CD4-positive, alpha-beta T cell treated with Interleukin-17A for 4 hours (primary cell): ENCODE measurements at regions not wholly inside any gene's neighbourhood (a gene's known extent, or its start where the extent isn't known, plus 50 kb on each side); places are given as distances from the start of the nearest gene placed in this dataset.

Experiments
- DNase-seq: peaks from one replicate; pipeline ENCODE4 v3.0.0-alpha.2; 2020; ENCODE audit warnings: mixed read lengths

- no peak for DNase-seq
Measured at GRCh38 chr13:106997696-106998095, 429.8 kb upstream of the ARGLU1 start.

- no peak for DNase-seq
Measured at GRCh38 chr13:106996867-106997618, 429.1 kb upstream of the ARGLU1 start.

DNA sequence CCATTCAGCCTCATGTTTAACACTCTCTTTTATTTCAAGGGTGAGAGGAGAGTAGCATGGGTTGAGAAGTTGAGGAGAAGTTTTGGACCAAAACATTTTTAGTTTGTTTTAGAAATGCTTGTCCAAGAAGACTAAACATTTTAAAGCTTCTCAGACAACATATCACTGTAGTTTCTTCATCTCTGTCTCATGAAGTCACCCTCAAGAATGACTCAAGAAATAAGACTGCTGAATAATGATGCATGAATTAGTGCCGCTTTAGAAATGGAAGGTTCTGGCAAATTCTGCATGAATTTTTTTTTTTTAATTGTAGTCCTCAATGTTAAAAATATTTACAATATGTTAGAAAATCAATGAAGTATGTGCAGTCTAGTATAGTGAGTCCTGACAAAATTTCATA, 422.7 kb upstream of the ARGLU1 start:
- DNase-seq = no peak

- DNase-seq = no peak
Measured at GRCh38 chr13:106989876-106990275, 421.9 kb upstream of the ARGLU1 start.

GRCh38 chr13:106987427-106987785, 419.5 kb upstream of the ARGLU1 start:
- no peak for DNase-seq

- no peak for DNase-seq
Measured at GRCh38 chr13:106986687-106987426, 418.9 kb upstream of the ARGLU1 start.

DNA sequence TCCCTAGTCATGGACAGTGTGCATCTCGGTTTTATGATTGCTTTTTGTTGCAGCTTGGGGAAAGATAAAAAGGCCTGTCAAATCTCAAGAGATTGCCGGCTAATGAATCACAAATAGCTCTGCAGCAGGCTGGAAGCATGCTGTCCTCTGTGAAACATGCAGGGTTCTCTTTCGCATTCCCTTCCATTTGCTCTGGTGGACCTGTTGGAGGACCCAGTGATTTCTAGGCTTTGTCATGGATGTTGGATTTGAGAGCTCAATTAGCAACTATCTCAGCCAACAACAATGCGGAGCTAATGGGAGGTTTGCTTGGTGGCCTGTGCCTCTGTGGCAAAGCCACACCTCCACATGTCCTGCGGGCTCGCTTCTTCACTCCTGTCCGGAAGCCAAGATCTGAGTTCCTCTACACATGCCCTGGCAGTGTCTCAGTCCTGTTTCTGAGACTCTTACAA, 418.1 kb upstream of the ARGLU1 start:
- no peak for DNase-seq

- no peak for DNase-seq
Measured at GRCh38 chr13:106985481-106985880, 417.5 kb upstream of the ARGLU1 start.

GRCh38 chr13:106981051-106981450, 413.1 kb upstream of the ARGLU1 start:
- DNase-seq = no peak

DNA sequence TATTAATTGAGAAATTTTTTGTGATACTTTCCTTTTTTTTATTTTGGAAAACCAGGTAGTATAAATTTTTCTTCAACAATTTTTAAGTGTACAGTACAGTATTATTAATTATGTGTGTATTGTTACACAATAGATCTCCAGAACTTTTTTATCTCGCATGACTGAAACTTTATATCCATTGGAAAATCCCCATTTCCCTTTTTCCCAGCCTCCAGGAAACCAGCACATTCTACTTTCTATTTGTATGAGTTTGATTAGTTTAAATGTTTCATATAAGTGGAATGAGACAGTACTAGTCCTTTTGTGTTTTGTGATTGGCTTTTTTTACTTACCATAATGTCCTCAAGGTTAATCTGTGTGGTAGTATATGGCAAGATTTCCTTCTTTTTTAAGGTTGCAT, 399.5 kb upstream of the ARGLU1 start:
- DNase-seq = no peak

DNA sequence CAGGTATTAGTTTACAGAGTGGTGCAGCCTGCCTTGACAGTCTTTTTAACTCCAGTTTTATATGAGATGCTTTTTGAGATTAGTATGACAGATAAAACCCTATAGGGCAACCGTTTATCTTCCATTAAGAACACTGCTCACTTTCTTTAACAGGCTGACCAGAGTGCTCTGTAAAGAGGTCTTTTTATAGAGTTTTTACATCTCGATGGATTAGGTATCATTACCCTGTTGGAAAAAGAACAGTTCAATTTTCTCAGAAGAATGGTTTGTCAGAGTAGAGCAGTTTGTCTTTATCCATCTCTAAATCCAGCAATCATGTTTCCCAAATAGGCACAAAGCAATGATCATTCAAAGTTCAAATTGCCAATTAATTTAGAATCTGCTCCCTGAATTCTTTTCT, 395.2 kb upstream of the ARGLU1 start:
- DNase-seq = no peak

GRCh38 chr13:106961651-106962050, 393.7 kb upstream of the ARGLU1 start:
- no peak for DNase-seq

DNA sequence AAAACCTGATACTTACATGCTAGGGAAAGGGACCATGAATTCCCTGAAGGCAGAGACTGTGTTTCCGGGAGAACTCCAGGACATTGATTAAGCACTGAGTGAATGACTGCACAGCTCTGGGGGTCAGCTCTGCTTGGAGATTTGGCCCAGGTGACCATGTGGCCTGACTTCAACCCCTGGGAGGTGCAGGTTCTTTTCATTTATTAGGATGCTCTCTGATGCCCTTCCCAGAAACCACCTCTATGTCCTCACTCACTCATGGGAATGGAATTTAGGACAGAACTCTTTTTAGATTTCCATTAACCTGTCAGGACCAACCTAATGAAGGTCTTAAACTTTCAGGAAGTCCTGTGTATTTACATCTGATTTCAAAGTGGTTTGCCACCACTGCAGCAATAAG, 393.3 kb upstream of the ARGLU1 start:
- no peak for DNase-seq

GRCh38 chr13:106958621-106959048, 390.7 kb upstream of the ARGLU1 start:
- no peak for DNase-seq

DNA sequence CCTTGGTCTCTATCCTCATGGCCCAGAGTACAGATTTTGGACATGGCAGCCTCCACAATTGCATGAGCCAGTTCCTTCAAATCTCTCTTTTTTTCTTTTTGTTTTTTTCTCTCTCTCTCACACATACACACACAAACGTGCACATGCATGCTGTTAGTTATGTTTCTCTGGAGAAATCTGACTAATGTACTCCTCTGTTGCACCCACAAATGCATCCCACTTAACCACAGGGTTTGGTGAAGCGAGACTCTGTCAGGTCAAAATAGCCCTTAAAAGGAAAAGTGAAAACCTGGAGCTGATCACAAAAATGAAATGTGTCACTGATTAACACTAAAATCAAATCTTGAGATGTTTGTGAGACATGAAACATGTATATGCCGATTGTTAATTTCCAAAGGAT, 374.6 kb upstream of the ARGLU1 start:
- no peak for DNase-seq

GRCh38 chr13:106941779-106942178, 373.8 kb upstream of the ARGLU1 start:
- DNase-seq = no peak

GRCh38 chr13:106927421-106927820, 359.5 kb upstream of the ARGLU1 start:
- no peak for DNase-seq

DNA sequence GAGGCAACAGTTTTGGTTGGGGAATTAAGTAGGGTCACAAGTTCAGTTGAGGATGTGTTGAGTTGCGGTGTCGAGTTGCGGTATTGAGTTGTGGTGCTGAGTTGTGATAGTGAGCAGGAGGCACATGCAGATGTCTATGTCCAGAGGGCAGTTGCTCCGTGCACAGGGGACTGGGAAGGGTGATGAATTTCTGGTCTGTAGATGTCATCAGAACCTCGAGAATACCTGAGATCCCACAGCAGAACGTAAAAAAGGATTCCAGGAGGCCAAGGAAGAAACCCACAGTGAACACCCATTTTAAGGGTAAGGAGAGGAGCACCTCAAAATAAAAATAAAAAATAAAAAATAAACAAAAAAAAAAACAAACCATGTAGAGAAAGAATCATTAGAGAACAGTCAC, 354.4 kb upstream of the ARGLU1 start:
- no peak for DNase-seq

- DNase-seq = no peak
Measured at GRCh38 chr13:106919638-106920037, 351.7 kb upstream of the ARGLU1 start.

DNA sequence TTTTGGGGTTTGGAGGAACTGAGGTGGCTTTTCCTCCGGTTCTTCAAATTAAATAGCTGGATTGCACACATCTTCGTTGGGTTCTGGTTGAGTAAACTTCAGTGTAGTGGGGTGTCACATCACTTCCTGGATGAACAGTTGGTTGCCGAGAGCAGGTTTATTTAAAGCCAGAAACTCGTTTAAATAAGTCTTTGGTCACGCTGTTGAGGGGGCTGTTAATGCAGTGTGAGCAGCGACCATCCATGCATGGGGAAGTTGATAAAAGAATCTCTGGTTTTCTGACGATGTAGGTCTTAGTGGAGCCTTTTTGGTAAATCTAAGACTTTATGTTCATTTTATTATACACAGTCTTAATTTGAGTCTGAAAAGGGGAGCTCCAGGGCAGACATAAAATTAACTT, 351.2 kb upstream of the ARGLU1 start:
- no peak for DNase-seq

DNA sequence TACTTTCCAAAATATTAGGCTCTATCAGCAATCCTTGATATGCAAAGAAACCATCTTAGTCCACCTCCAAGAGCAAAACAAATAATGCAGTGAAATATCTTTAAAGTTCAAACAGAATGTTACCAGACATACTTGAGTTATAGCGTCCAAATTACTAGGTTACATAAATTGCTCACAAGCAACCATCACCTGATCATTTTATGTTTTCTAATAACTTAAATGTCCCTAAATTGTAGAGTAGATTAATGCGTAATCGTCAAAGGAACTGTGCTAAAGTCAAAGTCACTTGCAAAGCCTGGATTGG, 350.6 kb upstream of the ARGLU1 start:
- no peak for DNase-seq

GRCh38 chr13:106917673-106918556, 350.0 kb upstream of the ARGLU1 start:
- DNase-seq = peak; percentile 68

GRCh38 chr13:106917024-106917571, 349.2 kb upstream of the ARGLU1 start:
- DNase-seq = no peak
